HG03039 (cell line): ENCODE measurements at regions not wholly inside any gene's neighbourhood (a gene's known extent, or its start where the extent isn't known, plus 50 kb on each side); places are given as distances from the start of the nearest gene placed in this dataset.

ENCODE experiments used
- ATAC-seq: cut with Tn5 transposase; IDR thresholded peaks from one replicate; pipeline ENCODE4 v1.9.1; 2021; ENCODE audit warnings: mild to moderate bottlenecking, moderate library complexity; ENCODE audit not compliant: unreplicated experiment

- ATAC-seq, result no peak
Measured at GRCh38 chr10:91127341-91128082, 93.0 kb upstream of the PCGF5 start.

- no peak for ATAC-seq
Measured at GRCh38 chr10:91135113-91135512, 85.3 kb upstream of the PCGF5 start.

GRCh38 chr10:91137011-91137643, 83.3 kb upstream of the PCGF5 start:
- ATAC-seq, result no peak

GRCh38 chr10:91137822-91138221, 82.6 kb upstream of the PCGF5 start:
- ATAC-seq, result no peak

GRCh38 chr10:91140995-91141549, 79.4 kb upstream of the PCGF5 start:
- no peak for ATAC-seq

GRCh38 chr10:91144961-91145360, 75.5 kb upstream of the PCGF5 start:
- no peak for ATAC-seq

GRCh38 chr10:91146146-91146545, 74.3 kb upstream of the PCGF5 start:
- no peak for ATAC-seq

- no peak for ATAC-seq
Measured at GRCh38 chr10:91149550-91149949, 70.9 kb upstream of the PCGF5 start.

GRCh38 chr10:91150631-91151030, 69.8 kb upstream of the PCGF5 start:
- no peak for ATAC-seq

- no peak for ATAC-seq
Measured at GRCh38 chr10:91153508-91153907, 67.0 kb upstream of the PCGF5 start.

GRCh38 chr10:91154842-91155241, 65.6 kb upstream of the PCGF5 start:
- ATAC-seq, result no peak

- no peak for ATAC-seq
Measured at GRCh38 chr10:91156196-91156595, 64.3 kb upstream of the PCGF5 start.

- ATAC-seq, result no peak
Measured at GRCh38 chr10:91159254-91159783, 61.1 kb upstream of the PCGF5 start.

- ATAC-seq, result no peak
Measured at GRCh38 chr10:91162050-91162494, 58.4 kb upstream of the PCGF5 start.

GRCh38 chr10:91162495-91163268, 57.8 kb upstream of the PCGF5 start:
- peak; percentile 54 for ATAC-seq

- ATAC-seq, result peak; percentile 44
Measured at GRCh38 chr10:91163269-91163868, 57.1 kb upstream of the PCGF5 start.

- ATAC-seq, result peak; percentile 13
Measured at GRCh38 chr10:91163869-91164474, 56.5 kb upstream of the PCGF5 start.

GRCh38 chr10:91164520-91165065, 55.9 kb upstream of the PCGF5 start:
- ATAC-seq, result no peak

GRCh38 chr10:91167406-91167805, 53.1 kb upstream of the PCGF5 start:
- ATAC-seq, result no peak

GRCh38 chr10:91170418-91170817, 50.0 kb upstream of the PCGF5 start:
- no peak for ATAC-seq
